ENCODE measurements at regions not wholly inside any gene's neighbourhood (a gene's known extent, or its start where the extent isn't known, plus 50 kb on each side); places are given as distances from the start of the nearest gene placed in this dataset.

DNA sequence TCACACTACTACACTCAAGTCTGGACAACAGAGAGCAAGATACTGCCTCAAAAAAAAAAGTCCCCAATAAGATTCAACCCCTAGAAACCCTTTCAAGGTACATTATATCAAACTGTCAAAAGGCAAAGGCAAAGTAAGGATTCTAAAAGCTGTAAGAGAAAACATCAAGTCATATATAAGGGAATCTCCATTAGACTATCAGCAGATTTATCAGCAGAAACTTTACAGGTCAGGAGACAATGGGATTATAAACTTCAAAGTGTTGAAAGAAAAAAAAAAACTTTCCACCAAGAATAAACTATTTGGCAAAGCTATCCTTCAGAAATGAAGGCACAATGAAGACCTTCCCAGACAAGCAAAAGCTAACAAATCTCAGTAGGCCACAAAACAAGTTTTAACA lies 63.5 kb upstream of the DMRT1 start:
- no peak overlapping the region for H3K4ac ChIP-seq (ENCODE audit: low read depth, low read length)
- no peak overlapping the region for H3K9ac ChIP-seq (ENCODE audit: low read depth, low read length)
- no peak overlapping the region for H2BK5ac ChIP-seq (ENCODE audit: low read depth, low read length, poor library complexity, severe bottlenecking)
- no peak overlapping the region for H2BK120ac ChIP-seq (ENCODE audit: low read depth, low read length)
- no peak overlapping the region for H2AK9ac ChIP-seq (replicated peaks; ENCODE audit: low read depth, low read length, poor library complexity)
- H3K9me3 ChIP-seq (ENCODE audit: control insufficient read depth, insufficient read depth, low read length), result peaks cover 2% of the 10 kb centered on the region; the same call in 1 of the 2 replicates
- no peak overlapping the region for H2AK5ac ChIP-seq (ENCODE audit: low read depth, low read length)
- H3K27ac ChIP-seq (ENCODE audit: insufficient read depth, low read length), result no peak overlapping the region
- H2AFZ ChIP-seq (replicated peaks; ENCODE audit: low read length, poor library complexity), result no peak overlapping the region
- intact Hi-C loops (cut with micrococcal nuclease) (no loop called here), in situ Hi-C loops (cut with MboI; ENCODE audit: low sequenced_read_pairs) (no loop called here), dilution Hi-C loops (cut with HindIII; ENCODE audit: low sequenced_read_pairs, unreplicated experiment) (no loop called here)
- no peak overlapping the region for H2BK20ac ChIP-seq (ENCODE audit: low read depth, low read length)
- no peak overlapping the region for H4K8ac ChIP-seq (ENCODE audit: low read depth in 2 of 2, low read length in 2 of 2)
- no peaks in the 10 kb centered on the region for H3K36me3 ChIP-seq (ENCODE audit: control insufficient read depth, insufficient read depth, low read length)
- POLR2A ChIA-PET (ENCODE audit: unreplicated experiment), result interaction anchor here (0.7 kb wide), 1 partner anchor 352 kb away, joined by 6 read pairs; no protein-coding TSS in a partner anchor
- H3K56ac ChIP-seq (ENCODE audit: extremely low read depth, insufficient read depth, low read length), result no peak overlapping the region
- H3K14ac ChIP-seq (replicated peaks; ENCODE audit: low read depth, low read length), result no peak overlapping the region
- H3K4me1 ChIP-seq (ENCODE audit: control insufficient read depth, insufficient read depth, low read length), result no peaks in the 10 kb centered on the region
- H4K20me1 ChIP-seq (ENCODE audit: insufficient read depth, low read length), result no peaks in the 10 kb centered on the region
- no peak overlapping the region for H2BK15ac ChIP-seq (ENCODE audit: low read depth, low read length)
- H3K4me3 ChIP-seq (ENCODE audit: insufficient read depth, low read depth, low read length), result no peak overlapping the region
- ATAC-seq (ENCODE audit: low read depth) (no peak), DNase-seq (no peak)
- BruUV-seq (replicated peaks), result no TSS peak
- H3K9me1 ChIP-seq (ENCODE audit: insufficient read depth, low read length), result no peaks in the 10 kb centered on the region
- no peak overlapping the region for H3K18ac ChIP-seq (ENCODE audit: low read depth, low read length)
- CTCF ChIA-PET, result interaction anchor here (0.6 to 1.6 kb wide), 4 partner anchors 9 to 164 kb away, joined by 3 to 6 read pairs (median 4); no protein-coding TSS in a partner anchor
- no peaks in the 10 kb centered on the region for H3K27me3 ChIP-seq (ENCODE audit: control insufficient read depth, insufficient read depth, low read length)
- no peaks in the 10 kb centered on the region for H3K79me1 ChIP-seq (ENCODE audit: low read depth in 1 of 2, low read length in 2 of 2)
- TF ChIP-seq MAFK (IDR thresholded peaks at IDR 0.05; ENCODE audit: low read depth, low read length) (no peak), RCOR1 (IDR thresholded peaks at IDR 0.05; ENCODE audit: insufficient replicate concordance, low read length) (no peak), RAD21 (IDR thresholded peaks at IDR 0.05; ENCODE audit: low read length) (no peak), SMC3 (IDR thresholded peaks at IDR 0.05; ENCODE audit: low read depth, low read length) (no peak), MXI1 (IDR thresholded peaks at IDR 0.05; ENCODE audit: borderline replicate concordance, low read depth, low read length) (no peak), RFX5 (IDR thresholded peaks at IDR 0.05; ENCODE audit: low read depth, low read length) (no peak)
- TF ChIP-seq, protein P1, sequence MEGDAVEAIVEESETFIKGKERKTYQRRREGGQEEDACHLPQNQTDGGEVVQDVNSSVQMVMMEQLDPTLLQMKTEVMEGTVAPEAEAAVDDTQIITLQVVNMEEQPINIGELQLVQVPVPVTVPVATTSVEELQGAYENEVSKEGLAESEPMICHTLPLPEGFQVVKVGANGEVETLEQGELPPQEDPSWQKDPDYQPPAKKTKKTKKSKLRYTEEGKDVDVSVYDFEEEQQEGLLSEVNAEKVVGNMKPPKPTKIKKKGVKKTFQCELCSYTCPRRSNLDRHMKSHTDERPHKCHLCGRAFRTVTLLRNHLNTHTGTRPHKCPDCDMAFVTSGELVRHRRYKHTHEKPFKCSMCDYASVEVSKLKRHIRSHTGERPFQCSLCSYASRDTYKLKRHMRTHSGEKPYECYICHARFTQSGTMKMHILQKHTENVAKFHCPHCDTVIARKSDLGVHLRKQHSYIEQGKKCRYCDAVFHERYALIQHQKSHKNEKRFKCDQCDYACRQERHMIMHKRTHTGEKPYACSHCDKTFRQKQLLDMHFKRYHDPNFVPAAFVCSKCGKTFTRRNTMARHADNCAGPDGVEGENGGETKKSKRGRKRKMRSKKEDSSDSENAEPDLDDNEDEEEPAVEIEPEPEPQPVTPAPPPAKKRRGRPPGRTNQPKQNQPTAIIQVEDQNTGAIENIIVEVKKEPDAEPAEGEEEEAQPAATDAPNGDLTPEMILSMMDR (conservative IDR thresholded peaks at IDR 0.05; ENCODE audit: low read depth, low read length), result no peak
- TF ChIP-seq, protein P2, sequence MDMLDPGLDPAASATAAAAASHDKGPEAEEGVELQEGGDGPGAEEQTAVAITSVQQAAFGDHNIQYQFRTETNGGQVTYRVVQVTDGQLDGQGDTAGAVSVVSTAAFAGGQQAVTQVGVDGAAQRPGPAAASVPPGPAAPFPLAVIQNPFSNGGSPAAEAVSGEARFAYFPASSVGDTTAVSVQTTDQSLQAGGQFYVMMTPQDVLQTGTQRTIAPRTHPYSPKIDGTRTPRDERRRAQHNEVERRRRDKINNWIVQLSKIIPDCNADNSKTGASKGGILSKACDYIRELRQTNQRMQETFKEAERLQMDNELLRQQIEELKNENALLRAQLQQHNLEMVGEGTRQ (IDR thresholded peaks at IDR 0.05; ENCODE audit: low read depth, low read length), result no peak
- no peak overlapping the region for H3K4me2 ChIP-seq (ENCODE audit: low read depth, low read length)
- no peak overlapping the region for H4K91ac ChIP-seq (ENCODE audit: insufficient read depth, low read depth, low read length)
- H4K5ac ChIP-seq (ENCODE audit: low read depth, low read length), result no peak overlapping the region
- no peak overlapping the region for H3K23ac ChIP-seq (ENCODE audit: low read depth, low read length)

Data from IMR-90 (cell line).